ENCODE measurements at regions not wholly inside any gene's neighbourhood (a gene's known extent, or its start where the extent isn't known, plus 50 kb on each side); places are given as distances from the start of the nearest gene placed in this dataset.

DNA sequence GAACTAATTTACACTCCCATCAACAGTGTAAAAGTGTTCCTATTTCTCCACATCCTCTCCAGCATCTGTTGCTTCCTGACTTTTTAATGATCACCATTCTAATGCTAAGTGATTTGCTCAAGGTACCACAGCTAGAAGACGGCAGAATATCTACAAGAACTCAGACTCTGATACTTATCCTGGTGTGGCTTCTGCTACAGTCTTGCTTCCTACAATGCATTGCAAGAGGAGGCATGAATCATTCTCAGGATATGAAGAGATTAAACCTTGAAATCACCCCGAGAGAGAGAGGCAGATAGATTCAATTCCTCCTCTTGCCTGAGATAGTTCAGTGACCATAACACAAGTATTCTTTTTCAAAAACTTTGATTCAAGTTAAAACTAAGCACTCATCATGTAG, 306.4 kb downstream of the TBC1D4 start:
- H3K27ac Mint-ChIP-seq, result no peak overlapping the region
- no peaks in the 10 kb centered on the region for H3K36me3 ChIP-seq (ENCODE audit: insufficient read depth)
- H3K4me1 ChIP-seq (ENCODE audit: insufficient read depth), result no peaks in the 10 kb centered on the region
- no peak overlapping the region for H2AFZ ChIP-seq
- H3K4me2 ChIP-seq, result no peak overlapping the region
- no peak for TF ChIP-seq CREB1 (CRISPR knock-in tag; IDR thresholded peaks at IDR 0.05; ENCODE audit: low read depth)
- no peak for TF ChIP-seq NANOG (IDR thresholded peaks at IDR 0.05; ENCODE audit: borderline replicate concordance)
- TF ChIP-seq, protein P1, sequence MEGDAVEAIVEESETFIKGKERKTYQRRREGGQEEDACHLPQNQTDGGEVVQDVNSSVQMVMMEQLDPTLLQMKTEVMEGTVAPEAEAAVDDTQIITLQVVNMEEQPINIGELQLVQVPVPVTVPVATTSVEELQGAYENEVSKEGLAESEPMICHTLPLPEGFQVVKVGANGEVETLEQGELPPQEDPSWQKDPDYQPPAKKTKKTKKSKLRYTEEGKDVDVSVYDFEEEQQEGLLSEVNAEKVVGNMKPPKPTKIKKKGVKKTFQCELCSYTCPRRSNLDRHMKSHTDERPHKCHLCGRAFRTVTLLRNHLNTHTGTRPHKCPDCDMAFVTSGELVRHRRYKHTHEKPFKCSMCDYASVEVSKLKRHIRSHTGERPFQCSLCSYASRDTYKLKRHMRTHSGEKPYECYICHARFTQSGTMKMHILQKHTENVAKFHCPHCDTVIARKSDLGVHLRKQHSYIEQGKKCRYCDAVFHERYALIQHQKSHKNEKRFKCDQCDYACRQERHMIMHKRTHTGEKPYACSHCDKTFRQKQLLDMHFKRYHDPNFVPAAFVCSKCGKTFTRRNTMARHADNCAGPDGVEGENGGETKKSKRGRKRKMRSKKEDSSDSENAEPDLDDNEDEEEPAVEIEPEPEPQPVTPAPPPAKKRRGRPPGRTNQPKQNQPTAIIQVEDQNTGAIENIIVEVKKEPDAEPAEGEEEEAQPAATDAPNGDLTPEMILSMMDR (conservative IDR thresholded peaks at IDR 0.05; ENCODE audit: low read depth in 2 of 2), result no peak
- TF ChIP-seq, protein P2, sequence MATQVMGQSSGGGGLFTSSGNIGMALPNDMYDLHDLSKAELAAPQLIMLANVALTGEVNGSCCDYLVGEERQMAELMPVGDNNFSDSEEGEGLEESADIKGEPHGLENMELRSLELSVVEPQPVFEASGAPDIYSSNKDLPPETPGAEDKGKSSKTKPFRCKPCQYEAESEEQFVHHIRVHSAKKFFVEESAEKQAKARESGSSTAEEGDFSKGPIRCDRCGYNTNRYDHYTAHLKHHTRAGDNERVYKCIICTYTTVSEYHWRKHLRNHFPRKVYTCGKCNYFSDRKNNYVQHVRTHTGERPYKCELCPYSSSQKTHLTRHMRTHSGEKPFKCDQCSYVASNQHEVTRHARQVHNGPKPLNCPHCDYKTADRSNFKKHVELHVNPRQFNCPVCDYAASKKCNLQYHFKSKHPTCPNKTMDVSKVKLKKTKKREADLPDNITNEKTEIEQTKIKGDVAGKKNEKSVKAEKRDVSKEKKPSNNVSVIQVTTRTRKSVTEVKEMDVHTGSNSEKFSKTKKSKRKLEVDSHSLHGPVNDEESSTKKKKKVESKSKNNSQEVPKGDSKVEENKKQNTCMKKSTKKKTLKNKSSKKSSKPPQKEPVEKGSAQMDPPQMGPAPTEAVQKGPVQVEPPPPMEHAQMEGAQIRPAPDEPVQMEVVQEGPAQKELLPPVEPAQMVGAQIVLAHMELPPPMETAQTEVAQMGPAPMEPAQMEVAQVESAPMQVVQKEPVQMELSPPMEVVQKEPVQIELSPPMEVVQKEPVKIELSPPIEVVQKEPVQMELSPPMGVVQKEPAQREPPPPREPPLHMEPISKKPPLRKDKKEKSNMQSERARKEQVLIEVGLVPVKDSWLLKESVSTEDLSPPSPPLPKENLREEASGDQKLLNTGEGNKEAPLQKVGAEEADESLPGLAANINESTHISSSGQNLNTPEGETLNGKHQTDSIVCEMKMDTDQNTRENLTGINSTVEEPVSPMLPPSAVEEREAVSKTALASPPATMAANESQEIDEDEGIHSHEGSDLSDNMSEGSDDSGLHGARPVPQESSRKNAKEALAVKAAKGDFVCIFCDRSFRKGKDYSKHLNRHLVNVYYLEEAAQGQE (IDR thresholded peaks at IDR 0.05; ENCODE audit: unreplicated experiment), result no peak
- no peak for TF ChIP-seq STAT1 (IDR thresholded peaks at IDR 0.05; ENCODE audit: unreplicated experiment)
- TF ChIP-seq, protein P3, sequence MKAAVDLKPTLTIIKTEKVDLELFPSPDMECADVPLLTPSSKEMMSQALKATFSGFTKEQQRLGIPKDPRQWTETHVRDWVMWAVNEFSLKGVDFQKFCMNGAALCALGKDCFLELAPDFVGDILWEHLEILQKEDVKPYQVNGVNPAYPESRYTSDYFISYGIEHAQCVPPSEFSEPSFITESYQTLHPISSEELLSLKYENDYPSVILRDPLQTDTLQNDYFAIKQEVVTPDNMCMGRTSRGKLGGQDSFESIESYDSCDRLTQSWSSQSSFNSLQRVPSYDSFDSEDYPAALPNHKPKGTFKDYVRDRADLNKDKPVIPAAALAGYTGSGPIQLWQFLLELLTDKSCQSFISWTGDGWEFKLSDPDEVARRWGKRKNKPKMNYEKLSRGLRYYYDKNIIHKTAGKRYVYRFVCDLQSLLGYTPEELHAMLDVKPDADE (IDR thresholded peaks at IDR 0.05), result no peak
- no peak for TF ChIP-seq EZH2 (IDR thresholded peaks at IDR 0.05; ENCODE audit: low read depth, unreplicated experiment)
- TF ChIP-seq JUNB (IDR thresholded peaks at IDR 0.05; ENCODE audit: unreplicated experiment), result no peak
- TF ChIP-seq, protein P4, sequence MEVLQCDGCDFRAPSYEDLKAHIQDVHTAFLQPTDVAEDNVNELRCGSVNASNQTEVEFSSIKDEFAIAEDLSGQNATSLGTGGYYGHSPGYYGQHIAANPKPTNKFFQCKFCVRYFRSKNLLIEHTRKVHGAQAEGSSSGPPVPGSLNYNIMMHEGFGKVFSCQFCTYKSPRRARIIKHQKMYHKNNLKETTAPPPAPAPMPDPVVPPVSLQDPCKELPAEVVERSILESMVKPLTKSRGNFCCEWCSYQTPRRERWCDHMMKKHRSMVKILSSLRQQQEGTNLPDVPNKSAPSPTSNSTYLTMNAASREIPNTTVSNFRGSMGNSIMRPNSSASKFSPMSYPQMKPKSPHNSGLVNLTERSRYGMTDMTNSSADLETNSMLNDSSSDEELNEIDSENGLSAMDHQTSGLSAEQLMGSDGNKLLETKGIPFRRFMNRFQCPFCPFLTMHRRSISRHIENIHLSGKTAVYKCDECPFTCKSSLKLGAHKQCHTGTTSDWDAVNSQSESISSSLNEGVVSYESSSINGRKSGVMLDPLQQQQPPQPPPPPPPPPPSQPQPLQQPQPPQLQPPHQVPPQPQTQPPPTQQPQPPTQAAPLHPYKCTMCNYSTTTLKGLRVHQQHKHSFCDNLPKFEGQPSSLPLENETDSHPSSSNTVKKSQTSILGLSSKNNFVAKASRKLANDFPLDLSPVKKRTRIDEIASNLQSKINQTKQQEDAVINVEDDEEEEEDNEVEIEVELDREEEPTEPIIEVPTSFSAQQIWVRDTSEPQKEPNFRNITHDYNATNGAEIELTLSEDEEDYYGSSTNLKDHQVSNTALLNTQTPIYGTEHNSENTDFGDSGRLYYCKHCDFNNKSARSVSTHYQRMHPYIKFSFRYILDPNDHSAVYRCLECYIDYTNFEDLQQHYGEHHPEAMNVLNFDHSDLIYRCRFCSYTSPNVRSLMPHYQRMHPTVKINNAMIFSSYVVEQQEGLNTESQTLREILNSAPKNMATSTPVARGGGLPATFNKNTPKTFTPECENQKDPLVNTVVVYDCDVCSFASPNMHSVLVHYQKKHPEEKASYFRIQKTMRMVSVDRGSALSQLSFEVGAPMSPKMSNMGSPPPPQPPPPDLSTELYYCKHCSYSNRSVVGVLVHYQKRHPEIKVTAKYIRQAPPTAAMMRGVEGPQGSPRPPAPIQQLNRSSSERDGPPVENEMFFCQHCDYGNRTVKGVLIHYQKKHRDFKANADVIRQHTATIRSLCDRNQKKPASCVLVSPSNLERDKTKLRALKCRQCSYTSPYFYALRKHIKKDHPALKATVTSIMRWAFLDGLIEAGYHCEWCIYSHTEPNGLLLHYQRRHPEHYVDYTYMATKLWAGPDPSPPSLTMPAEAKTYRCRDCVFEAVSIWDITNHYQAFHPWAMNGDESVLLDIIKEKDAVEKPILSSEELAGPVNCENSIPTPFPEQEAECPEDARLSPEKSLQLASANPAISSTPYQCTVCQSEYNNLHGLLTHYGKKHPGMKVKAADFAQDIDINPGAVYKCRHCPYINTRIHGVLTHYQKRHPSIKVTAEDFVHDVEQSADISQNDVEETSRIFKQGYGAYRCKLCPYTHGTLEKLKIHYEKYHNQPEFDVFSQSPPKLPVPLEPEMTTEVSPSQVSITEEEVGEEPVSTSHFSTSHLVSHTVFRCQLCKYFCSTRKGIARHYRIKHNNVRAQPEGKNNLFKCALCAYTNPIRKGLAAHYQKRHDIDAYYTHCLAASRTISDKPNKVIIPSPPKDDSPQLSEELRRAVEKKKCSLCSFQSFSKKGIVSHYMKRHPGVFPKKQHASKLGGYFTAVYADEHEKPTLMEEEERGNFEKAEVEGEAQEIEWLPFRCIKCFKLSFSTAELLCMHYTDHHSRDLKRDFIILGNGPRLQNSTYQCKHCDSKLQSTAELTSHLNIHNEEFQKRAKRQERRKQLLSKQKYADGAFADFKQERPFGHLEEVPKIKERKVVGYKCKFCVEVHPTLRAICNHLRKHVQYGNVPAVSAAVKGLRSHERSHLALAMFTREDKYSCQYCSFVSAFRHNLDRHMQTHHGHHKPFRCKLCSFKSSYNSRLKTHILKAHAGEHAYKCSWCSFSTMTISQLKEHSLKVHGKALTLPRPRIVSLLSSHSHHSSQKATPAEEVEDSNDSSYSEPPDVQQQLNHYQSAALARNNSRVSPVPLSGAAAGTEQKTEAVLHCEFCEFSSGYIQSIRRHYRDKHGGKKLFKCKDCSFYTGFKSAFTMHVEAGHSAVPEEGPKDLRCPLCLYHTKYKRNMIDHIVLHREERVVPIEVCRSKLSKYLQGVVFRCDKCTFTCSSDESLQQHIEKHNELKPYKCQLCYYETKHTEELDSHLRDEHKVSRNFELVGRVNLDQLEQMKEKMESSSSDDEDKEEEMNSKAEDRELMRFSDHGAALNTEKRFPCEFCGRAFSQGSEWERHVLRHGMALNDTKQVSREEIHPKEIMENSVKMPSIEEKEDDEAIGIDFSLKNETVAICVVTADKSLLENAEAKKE (CRISPR knock-in tag; IDR thresholded peaks at IDR 0.05), result no peak
- TF ChIP-seq EZH2phosphoT487 (IDR thresholded peaks at IDR 0.05; ENCODE audit: unreplicated experiment), result no peak
- TF ChIP-seq POLR2AphosphoS5 (IDR thresholded peaks at IDR 0.05; ENCODE audit: low read depth), result no peak
- TF ChIP-seq ZNF114 (CRISPR knock-in tag; IDR thresholded peaks at IDR 0.05), result no peak
- TF ChIP-seq ZNF331 (CRISPR knock-in tag; IDR thresholded peaks at IDR 0.05; ENCODE audit: low read depth), result no peak
- H3K36me3 Mint-ChIP-seq (ENCODE audit: low read depth), result no peaks in the 10 kb centered on the region
- no peaks in the 10 kb centered on the region; the same call in 2 of the 3 replicates for H3K9me3 Mint-ChIP-seq
- no peaks in the 10 kb centered on the region for H3K27me3 ChIP-seq (ENCODE audit: insufficient read depth)
- H3K9me2 ChIP-seq (ENCODE audit: insufficient read depth), result 0 out of 2 replicates have a peak, but pooled peaks cover 5% of the 10 kb centered on the region
- H3K27ac ChIP-seq (ENCODE audit: low read depth), result no peak overlapping the region
- peaks cover 6% of the 10 kb centered on the region; the same call in 2 of the 3 replicates for H3K4me1 Mint-ChIP-seq
- ATAC-seq (no peak), DNase-seq (ENCODE audit: low spot score) (no peak)
- no peak overlapping the region for H3K4me3 ChIP-seq
- no peak overlapping the region for H3K4me3 Mint-ChIP-seq
- peaks cover 2% of the 10 kb centered on the region for H3K27me3 Mint-ChIP-seq (ENCODE audit: insufficient read depth, low read depth, poor library complexity)
- no peaks in the 10 kb centered on the region for H3K79me2 ChIP-seq (replicated peaks; ENCODE audit: insufficient read depth)
- H4K20me1 ChIP-seq (replicated peaks; ENCODE audit: insufficient read depth), result no peaks in the 10 kb centered on the region
- no peaks in the 10 kb centered on the region for H3F3A ChIP-seq (replicated peaks; ENCODE audit: low read depth)
